ENCODE measurements at regions not wholly inside any gene's neighbourhood (a gene's known extent, or its start where the extent isn't known, plus 50 kb on each side); places are given as distances from the start of the nearest gene placed in this dataset.
"Not testable (repeated sequence)": the region's sequence is repeated elsewhere in the genome, so short reads cannot be mapped to it uniquely, and the experiment has no call there.

DNA sequence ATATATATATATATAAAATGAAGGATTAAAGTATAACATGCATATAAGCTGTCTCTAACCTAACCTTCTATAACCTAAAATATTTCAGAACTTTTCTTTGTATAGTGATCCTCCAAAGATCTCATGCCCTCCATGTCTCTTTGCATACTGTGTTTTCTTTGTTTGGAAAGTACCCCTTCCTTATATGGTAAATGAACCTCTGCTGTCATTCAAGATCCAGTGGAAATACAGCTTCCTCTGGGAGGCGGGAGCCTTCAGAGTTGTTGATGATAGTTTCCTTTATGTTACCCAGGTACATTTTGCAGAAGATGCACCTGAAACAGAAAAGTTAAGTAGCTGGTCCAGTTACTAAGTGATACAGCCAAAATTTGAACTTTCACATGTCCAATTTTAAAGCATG is 233.3 kb upstream of the FOXP2 start:
- no peak for TF ChIP-seq ZFX (IDR thresholded peaks at IDR 0.05; ENCODE audit: borderline replicate concordance)
- TF ChIP-seq, protein P1, sequence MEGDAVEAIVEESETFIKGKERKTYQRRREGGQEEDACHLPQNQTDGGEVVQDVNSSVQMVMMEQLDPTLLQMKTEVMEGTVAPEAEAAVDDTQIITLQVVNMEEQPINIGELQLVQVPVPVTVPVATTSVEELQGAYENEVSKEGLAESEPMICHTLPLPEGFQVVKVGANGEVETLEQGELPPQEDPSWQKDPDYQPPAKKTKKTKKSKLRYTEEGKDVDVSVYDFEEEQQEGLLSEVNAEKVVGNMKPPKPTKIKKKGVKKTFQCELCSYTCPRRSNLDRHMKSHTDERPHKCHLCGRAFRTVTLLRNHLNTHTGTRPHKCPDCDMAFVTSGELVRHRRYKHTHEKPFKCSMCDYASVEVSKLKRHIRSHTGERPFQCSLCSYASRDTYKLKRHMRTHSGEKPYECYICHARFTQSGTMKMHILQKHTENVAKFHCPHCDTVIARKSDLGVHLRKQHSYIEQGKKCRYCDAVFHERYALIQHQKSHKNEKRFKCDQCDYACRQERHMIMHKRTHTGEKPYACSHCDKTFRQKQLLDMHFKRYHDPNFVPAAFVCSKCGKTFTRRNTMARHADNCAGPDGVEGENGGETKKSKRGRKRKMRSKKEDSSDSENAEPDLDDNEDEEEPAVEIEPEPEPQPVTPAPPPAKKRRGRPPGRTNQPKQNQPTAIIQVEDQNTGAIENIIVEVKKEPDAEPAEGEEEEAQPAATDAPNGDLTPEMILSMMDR (IDR thresholded peaks at IDR 0.05), result no peak

DNA sequence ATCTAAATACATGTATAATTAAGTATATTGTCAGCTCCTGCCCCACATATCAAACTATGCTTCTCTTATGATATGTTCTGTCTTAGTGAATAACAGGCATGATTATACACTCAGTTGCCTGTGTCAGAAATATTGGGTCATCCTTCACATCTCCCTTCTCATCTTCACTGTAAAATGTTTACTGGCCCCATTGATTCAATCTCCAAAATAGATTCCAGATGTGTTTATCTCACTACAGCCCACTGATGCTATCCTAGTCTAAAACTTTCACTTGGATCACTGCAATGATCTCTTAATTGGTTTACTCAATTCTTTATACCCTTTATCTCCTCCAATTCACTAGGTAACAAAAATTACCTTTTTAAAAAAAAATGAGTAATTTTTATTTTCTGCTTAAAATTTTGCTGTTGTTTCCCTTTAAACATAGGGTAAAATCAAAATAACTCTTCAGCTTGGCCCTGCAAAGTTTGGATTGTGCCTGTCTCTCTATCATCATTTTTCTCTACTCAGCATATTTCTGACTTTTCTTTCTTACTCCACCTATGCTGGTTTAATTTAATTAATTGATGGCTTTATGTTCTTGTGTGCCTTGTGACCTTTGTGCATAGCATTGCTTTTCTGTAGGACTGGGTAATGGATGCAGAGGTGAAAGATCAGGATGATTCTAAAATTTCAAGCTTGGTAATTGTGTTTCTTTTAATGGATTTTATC is 233.9 kb upstream of the FOXP2 start:
- TF ChIP-seq ZFX (IDR thresholded peaks at IDR 0.05; ENCODE audit: borderline replicate concordance), result no peak
- TF ChIP-seq, protein P1 (IDR thresholded peaks at IDR 0.05), result no peak
- H3K27ac ChIP-seq, result no peak overlapping the region

More for the DNA sequence above, 233.3 kb upstream of the FOXP2 start:
- no peak overlapping the region for H3K27ac ChIP-seq

DNA sequence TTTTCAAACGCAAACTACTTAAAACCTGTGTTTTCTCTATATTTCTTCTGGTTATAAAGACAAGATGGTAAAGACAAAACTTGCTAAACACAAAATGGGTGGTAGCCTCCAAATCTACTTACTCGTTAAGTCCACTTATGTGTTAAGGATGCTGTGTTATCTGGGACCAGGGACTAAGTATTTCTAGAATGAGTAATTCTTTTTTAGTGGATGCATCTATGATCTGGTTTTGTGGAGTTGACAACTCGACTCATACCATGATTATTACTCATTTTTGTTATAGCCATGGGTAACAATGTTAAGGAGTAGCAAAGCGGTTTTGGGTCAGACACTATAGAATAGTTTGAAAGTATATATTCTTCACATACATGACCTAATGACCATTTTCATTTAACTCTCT is 239.5 kb upstream of the FOXP2 start:
- no peak overlapping the region for H3K27ac ChIP-seq
- TF ChIP-seq ZFX (IDR thresholded peaks at IDR 0.05; ENCODE audit: borderline replicate concordance), result no peak
- TF ChIP-seq, protein P1 (IDR thresholded peaks at IDR 0.05), result no peak

DNA sequence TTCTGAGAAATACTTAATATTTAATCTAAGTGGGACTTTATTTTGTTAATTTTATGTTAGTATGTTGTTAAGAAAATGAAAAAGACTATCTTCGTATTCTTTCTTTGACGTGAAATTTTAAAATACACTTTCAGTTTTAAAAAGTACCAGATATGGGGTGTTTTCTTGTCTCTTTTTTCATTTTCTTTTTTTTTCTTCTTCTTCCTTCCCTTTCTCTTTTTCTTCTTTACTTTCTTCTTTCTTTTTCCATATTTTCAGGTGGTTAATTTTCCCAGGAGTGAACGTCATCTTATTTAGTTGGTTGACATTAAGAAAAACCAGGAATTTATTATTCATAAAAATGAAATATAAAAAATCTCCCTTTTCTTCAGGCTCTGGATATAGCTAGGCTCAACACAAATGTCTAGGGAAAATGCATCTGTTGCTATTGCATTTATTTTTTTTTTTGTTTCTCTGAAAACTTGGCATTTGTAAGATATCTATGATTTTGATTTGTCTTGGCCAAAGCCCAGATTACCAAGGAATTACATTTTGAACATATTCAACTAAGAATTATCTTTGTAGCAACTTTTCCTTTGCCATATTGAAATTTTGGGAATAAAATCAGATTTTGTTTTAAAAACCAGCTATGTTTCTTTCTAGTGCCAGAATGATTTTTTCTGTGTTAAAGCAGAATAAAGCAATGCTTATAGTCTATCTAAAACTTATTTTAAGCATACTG is 241.3 kb upstream of the FOXP2 start:
- TF ChIP-seq, protein P1 (IDR thresholded peaks at IDR 0.05), result no peak
- TF ChIP-seq ZFX (IDR thresholded peaks at IDR 0.05; ENCODE audit: borderline replicate concordance), result no peak
- no peak overlapping the region for H3K27ac ChIP-seq

DNA sequence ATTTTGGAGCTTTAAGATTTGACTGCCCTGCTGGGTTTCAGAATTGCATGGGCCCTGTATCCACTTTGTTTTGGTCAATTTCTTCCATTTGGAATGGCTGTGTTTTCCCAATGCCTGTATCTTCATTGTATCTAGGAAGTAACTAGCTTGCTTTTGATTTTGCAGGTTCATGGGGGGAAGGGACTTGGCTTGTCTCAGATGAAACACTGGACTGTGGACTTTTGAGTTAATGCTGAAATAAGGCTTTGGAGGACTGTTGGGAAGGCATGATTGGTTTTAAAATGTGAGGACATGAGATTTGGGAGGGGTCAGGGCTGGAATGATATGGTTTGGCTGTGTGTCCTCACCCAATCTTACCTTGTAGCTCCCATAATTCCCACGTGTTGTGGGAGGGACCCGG is 245.2 kb upstream of the FOXP2 start:
- H3K27ac ChIP-seq, result not testable (repeated sequence)

DNA sequence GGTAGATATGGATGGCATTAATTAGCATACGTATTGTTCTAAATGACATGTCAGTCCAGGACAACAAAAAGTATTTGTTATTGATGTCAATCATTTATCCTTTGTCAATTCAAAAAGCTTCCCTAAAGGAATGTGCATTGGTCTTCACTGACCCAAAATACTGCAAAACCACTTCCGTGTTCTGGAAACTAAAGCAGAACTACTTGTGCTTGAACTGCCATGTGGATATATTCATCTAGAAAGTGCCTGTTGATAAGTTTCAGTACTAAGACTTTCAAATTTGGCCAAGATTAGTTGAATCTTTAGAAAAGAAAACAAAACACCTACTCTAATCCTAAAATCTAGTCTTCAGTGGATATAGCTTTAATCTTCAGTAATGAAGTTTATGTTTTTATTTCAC is 242.1 kb upstream of the PPP1R3A start:
- no peak for TF ChIP-seq ZFX (IDR thresholded peaks at IDR 0.05; ENCODE audit: borderline replicate concordance)
- TF ChIP-seq, protein P1 (IDR thresholded peaks at IDR 0.05), result no peak
- no peak overlapping the region for H3K27ac ChIP-seq

DNA sequence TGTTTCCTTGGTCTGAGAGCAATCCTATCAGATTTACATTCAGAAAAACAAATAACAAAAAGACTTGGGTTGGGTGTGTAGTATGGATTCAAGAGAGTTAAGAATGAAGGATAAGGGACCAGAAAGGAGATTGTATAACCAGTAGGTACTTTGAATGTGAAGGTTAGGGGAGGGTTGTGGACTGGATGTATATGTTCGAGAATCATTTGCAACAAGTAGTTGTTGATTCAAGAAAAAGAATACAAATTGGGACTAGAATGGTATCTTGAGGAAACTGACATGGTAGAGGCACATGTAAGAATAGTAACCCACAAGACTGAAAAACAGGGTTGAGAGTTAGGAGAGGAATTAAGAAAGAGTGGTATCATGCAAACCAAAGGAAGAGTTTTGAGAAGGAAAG is 240.0 kb upstream of the PPP1R3A start:
- TF ChIP-seq ZFX (IDR thresholded peaks at IDR 0.05; ENCODE audit: borderline replicate concordance), result no peak
- TF ChIP-seq, protein P1 (IDR thresholded peaks at IDR 0.05), result no peak
- no peak overlapping the region for H3K27ac ChIP-seq
